ENCODE measurements at regions not wholly inside any gene's neighbourhood (a gene's known extent, or its start where the extent isn't known, plus 50 kb on each side); places are given as distances from the start of the nearest gene placed in this dataset.
"Not testable (repeated sequence)": the region's sequence is repeated elsewhere in the genome, so short reads cannot be mapped to it uniquely, and the experiment has no call there.

GRCh38 chr21:13303763-13304162 is 305.8 kb upstream of the POTED start:
- intact Hi-C loops (cut with DNase I); DNase-seq (ENCODE audit: low spot score): not testable (repeated sequence)

DNA sequence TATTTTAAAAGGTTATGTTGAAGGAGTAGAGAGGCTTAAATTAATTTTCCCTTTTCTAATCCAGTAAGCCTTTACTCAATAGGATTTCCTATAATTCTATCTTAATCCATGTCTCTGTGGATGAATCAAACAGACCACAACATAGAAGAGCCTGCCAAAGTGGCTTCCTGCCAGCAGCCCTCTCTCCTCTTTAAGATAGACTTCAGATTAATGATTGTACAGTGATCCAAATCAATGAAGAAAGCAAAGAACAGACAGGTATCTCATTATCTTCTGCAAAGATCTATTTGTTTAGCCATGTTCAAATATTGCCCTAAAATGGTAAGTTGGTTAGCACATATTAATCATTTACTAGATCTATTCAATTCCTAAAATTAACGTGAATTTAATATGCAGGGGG is 304.7 kb upstream of the POTED start:
- intact Hi-C loops (cut with DNase I); DNase-seq (ENCODE audit: low spot score): not testable (repeated sequence)

DNA sequence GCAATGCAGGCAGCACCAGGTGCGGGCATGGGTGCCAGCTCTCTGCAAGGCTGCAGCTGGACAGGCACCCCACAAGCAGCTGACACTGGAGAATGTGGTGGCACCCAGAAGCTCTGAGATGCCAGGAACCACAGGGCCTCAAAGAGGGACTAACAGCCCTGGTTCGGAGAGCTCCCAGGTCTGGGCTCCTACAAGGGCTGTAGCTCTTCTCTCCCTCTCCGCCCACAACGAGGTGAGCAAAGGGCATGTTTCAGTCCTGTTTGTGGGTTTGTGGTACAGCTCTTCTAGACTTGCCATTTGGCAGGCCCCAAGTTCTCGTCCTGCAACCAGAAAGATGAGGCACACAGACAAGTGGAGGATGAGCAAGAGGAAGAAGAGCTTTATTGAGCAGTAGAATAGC is 299.5 kb upstream of the POTED start:
- intact Hi-C loops (cut with DNase I); DNase-seq (ENCODE audit: low spot score): not testable (repeated sequence)

DNA sequence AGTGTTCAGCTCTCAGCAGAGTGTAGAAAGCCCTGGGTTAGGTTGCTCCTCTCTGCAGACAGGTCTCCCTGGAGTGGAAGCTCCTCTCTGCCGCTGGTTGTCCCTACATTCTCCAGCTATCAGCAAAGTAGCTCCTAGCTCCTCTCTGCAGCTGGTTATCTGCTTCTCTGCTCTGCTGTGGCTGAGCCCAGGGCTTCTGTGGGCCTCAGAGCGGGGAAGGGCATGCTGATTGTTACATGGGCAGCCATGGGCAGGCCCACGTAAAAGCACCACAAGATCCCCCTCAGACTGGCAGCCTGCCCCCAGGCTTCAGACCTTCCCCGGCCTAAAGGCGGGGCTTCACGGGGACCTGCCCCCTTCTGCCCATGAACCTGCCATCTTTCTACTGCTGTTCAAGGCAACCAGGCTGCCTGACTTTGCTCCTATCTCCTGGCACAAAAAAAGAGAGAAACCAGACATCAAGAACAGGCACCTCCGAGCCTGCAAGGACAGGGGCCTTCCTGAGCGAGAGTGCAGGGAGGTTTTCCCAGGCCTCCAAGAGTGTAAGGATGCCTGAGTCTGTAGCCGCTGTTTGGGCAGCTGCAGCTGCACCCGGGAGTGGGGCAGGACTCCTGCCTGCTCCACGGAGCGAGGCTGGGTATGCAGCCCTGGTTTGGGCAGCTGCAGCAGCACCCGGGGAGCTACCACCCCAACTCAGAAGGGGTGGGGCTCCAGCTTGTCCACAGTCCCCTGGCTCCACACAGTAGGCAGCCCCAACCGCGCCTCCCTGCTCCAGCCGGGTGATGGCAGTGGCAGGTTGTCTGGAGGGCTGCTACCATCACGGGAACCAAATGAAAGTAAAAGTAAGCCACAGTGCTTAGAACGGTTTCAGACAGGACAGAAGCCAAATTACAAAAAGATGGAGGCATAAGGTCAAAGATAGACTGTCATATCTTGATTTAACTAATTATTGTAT is 298.7 kb upstream of the POTED start:
- DNase-seq (ENCODE audit: low spot score); intact Hi-C loops (cut with DNase I): not testable (repeated sequence)

DNA sequence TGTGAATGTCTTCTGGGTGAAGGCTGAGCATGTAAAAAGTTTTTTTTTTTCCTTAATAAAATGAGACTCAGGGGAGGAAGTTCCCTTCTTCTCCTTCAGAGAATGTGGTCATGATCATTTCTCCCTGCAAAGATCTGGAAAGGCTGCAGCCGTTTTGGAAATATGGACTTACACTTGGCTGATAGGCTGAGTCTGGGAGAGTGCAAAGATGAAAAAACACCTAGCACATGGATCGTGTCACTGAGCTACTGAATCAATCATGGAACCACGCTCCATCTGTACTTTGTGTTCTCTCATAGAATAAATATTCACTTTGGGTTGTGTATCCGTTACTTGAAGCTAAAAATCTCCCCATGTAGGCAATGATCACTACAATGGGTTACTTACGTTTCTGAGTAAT is 290.9 kb upstream of the POTED start:
- DNase-seq (ENCODE audit: low spot score); intact Hi-C loops (cut with DNase I): not testable (repeated sequence)

DNA sequence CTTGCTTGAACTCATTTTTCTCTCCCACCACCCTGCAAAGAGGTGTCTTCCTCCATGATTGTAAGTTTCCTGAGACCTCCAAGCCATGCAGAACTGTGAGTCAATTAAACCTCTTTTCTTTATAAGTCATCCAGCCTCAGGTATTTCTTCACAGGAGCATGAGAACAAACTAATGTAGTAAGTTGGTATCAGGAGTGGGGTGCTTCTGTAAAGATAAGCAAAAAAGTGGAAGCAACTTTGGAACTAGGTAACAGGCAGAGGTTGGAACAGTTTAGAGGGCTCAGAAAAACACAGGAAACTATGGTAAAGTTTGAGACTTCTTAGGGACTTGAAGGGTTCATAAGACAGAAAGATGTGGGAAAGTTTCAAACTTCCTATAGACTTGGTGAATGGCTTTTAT is 287.7 kb upstream of the POTED start:
- intact Hi-C loops (cut with DNase I); DNase-seq (ENCODE audit: low spot score): not testable (repeated sequence)

- DNase-seq (ENCODE audit: low spot score); intact Hi-C loops (cut with DNase I): not testable (repeated sequence)
Observed at GRCh38 chr21:13340670-13341234, 268.8 kb upstream of the POTED start.

DNA sequence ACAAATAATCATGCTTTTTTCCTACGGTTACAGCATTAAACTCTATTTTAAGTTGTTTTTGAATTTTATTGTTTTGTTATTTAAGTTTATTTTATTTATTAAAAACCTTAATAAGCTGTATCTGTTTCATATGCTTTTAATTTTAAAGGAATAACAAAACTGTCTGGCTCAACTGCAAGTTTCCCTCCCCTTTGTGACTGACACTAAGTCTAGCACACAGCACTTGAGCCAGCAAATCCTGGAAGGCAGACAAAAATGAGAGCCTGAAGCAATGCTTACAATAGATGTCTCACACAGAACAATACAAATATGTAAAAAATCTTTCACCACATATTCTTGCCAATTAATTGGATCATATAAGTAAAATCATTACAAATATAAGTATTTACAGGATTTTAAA is 258.1 kb upstream of the POTED start:
- intact Hi-C loops (cut with DNase I); DNase-seq (ENCODE audit: low spot score): not testable (repeated sequence)

DNA sequence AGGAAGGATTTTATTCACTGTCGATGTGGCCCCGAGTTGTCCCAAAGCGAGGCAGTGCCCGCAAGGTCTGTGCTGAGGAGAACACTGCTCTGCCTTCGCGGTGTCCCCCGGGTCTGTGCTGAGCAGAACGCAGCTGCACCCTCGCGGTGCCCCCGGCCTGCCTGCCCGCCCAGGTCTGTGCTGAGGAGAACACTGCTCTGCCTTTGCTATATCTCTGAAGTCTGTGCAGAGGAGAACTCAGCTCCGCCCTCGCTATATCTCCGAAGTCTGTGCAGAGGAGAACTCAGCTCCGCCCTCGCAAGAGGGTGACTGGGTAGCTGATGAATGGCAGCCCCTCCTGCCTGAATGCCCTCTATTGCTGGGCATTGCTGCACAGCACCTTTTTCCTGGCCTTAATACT is 249.4 kb upstream of the POTED start:
- intact Hi-C loops (cut with DNase I), result not testable (repeated sequence)

DNA sequence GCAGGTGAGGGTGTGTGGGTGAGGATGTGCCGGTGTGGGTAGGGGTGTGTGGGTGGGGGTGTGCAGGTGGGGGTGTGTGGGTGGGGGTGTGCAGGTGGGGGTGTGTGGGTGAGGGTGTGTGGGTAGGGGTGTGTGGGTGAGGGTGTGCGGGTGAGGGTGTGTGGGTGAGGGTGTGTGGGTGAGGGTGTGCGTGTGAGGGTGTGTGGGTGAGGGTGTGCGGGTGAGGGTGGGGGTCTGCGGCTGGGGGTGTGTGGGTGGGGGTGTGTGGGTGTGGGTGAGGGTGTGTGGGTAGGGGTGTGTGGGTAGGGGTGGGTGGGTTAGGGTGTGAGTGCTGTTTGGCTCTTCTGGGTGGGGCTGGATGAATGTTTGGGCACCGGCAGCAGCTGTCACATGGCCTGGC is 241.4 kb upstream of the POTED start:
- intact Hi-C loops (cut with DNase I), result no loop called here
- peak; percentile 25 for DNase-seq (ENCODE audit: low spot score)

More for the DNA sequence above, 249.4 kb upstream of the POTED start:
- peak; percentile 65 for DNase-seq (ENCODE audit: low spot score)

- intact Hi-C loops (cut with DNase I), result not testable (repeated sequence)
Observed at GRCh38 chr21:13372721-13373120, 236.9 kb upstream of the POTED start.

GRCh38 chr21:13378943-13379342 is 230.6 kb upstream of the POTED start:
- peak; percentile 71 for DNase-seq (ENCODE audit: low spot score)
- intact Hi-C loops (cut with DNase I), result not testable (repeated sequence)

More at GRCh38 chr21:13372721-13373120, 236.9 kb upstream of the POTED start:
- DNase-seq (ENCODE audit: low spot score), result not testable (repeated sequence)

DNA sequence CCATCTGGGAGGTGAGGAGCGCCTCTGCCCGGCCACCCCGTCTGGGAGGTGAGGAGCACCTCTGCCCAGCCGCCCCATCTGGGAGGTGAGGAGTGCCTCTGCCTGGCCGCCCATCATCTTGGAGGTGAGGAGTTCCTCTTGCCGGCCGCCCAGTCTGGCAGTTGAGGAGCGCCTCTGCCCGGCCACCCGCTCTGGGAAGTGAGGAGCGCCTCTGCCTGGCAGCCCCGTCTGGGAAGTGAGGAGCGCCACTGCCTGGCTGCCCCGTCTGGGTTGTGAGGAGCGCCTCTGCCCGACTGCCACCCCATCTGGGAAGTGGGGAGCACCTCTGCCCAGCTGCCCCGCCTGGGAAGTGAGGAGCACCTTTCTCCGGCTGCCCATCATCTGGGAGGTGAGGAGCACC is 230.0 kb upstream of the POTED start:
- DNase-seq (ENCODE audit: low spot score), result peak; percentile 77
- intact Hi-C loops (cut with DNase I), result not testable (repeated sequence)

GRCh38 chr21:13380561-13380960 is 229.0 kb upstream of the POTED start:
- DNase-seq (ENCODE audit: low spot score); intact Hi-C loops (cut with DNase I): not testable (repeated sequence)

DNA sequence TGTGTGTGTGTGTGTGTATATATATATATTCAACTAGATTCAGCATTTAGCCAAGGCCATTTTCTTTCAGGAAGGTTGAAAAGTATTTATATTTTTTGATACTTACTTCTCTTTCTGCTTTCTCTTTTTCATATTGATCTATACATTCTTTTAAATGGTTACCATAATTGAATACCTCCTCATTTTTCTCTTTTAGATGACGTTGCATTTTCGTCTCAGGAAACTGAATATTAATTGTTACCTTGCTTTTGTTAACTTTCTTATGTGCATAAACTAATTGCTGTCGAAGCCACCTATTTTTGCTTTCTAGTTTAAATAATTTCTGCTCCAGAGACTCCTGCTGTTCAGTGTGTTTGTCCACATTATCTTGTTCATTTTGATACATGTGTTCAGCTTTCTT is 225.4 kb upstream of the POTED start:
- DNase-seq (ENCODE audit: low spot score); intact Hi-C loops (cut with DNase I): not testable (repeated sequence)

DNA sequence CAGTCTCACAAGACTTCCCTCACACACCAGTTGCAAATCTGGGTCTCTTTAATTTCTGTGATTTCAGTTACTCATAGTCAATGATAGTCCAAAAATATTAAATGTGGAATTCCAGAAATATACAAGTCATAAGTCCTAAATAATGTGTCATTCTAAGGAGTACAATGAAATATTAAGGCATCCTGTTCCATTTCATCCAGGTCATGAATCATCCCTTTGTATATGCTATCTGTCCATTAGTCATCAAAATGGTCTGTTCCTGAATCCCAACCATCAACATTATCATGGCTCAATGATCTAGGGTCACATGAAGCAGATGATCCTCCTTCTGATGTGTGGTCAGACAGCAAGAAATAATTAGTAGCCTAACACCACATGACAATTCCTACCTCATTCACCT is 200.4 kb upstream of the POTED start:
- DNase-seq (ENCODE audit: low spot score); intact Hi-C loops (cut with DNase I): not testable (repeated sequence)

DNA sequence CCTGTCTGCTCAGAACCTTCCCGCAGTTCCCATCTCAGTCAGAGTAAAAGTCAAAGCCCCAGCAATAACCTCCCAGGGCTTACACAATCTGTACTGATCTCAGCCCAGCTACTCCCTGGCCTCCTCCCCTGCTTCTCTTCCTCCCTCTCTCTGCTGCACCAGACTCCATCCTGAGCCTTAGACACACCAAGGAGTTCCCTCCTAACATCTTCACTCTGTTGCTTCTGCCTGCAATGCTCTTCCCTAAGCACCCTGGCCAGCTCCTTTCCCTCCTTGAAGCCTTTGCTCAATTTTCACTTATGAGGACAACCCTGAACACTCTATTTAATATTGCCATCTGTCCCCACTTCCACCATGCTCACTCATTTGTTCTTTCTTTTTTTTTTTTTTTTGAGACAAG is 173.7 kb upstream of the POTED start:
- DNase-seq (ENCODE audit: low spot score); intact Hi-C loops (cut with DNase I): not testable (repeated sequence)

- DNase-seq (ENCODE audit: low spot score); intact Hi-C loops (cut with DNase I): not testable (repeated sequence)
Observed at GRCh38 chr21:13447767-13448166, 161.8 kb upstream of the POTED start.

GRCh38 chr21:13463562-13463961 is 146.0 kb upstream of the POTED start:
- DNase-seq (ENCODE audit: low spot score); intact Hi-C loops (cut with DNase I): not testable (repeated sequence)
